PC-3 (cell line): ENCODE measurements at regions not wholly inside any gene's neighbourhood (a gene's known extent, or its start where the extent isn't known, plus 50 kb on each side); places are given as distances from the start of the nearest gene placed in this dataset.
A peak's percentile ranks its signal among the peaks of the same experiment; 100 is the strongest.

ENCODE experiments used
- ATAC-seq: fragments of 200-7000 bp; cut with Tn5 transposase; 2 replicates; pipeline ENCODE4 v1.9.1; 2020; ENCODE audit warnings: mild to moderate bottlenecking, moderate library complexity
- BruUV-seq: library from RNA; stranded (reverse); fragments of 400-500 nt; replicated peaks from 2 replicates; lab custom pipeline; 2021; lab: Mats Ljungman, UMichigan
- CTCF ChIA-PET: fragments of 300-600 bp; sonication (Branson Sonifier 250); formaldehyde crosslinking; loops from one replicate; lab custom pipeline; 2022; ENCODE audit warnings: antibody characterized with exemption; lab: Charles Lee
- POLR2A ChIA-PET: fragments of 300-600 bp; sonication (Branson Sonifier 250); formaldehyde crosslinking; loops from one replicate; lab custom pipeline; 2022; ENCODE audit warnings: antibody characterized with exemption; ENCODE audit not compliant: unreplicated experiment; lab: Charles Lee
- DNase-seq: peaks from one replicate; pipeline ENCODE4 v3.0.0-alpha.2; 2015
- H2AFZ ChIP-seq: fragments of 300-600 bp; sonication (generic); 2 replicates; pipeline ENCODE4 v1.6.0; 2016; ENCODE audit warnings: antibody characterized with exemption, low read length
- H3F3A ChIP-seq: fragments of 300-600 bp; sonication (generic); one replicate; pipeline ENCODE4 v1.6.0; 2017; ENCODE audit warnings: antibody characterized with exemption, low read length, control low read depth, mild to moderate bottlenecking; ENCODE audit not compliant: unreplicated experiment
- H3K27ac ChIP-seq: fragments of 300-600 bp; sonication (generic); 2 replicates; pipeline ENCODE4 v1.5.1; 2016; ENCODE audit warnings: mild to moderate bottlenecking, low read length
- H3K27me3 ChIP-seq: fragments of 300-600 bp; sonication (generic); 2 replicates; pipeline ENCODE4 v1.6.1; 2016; ENCODE audit warnings: low read length, mixed read lengths
- H3K36me3 ChIP-seq: fragments of 300-600 bp; sonication (generic); 2 replicates; pipeline ENCODE4 v1.6.1; 2016; ENCODE audit warnings: low read depth, mixed run types, low read length, mixed read lengths
- H3K4me1 ChIP-seq: fragments of 300-600 bp; sonication (generic); 2 replicates; pipeline ENCODE4 v1.5.1; 2016; ENCODE audit warnings: low read length; ENCODE audit not compliant: insufficient read depth
- H3K4me2 ChIP-seq: fragments of 300-600 bp; sonication (generic); 2 replicates; pipeline ENCODE4 v1.6.0; 2016; ENCODE audit warnings: low read length
- H3K4me3 ChIP-seq: fragments of 300-600 bp; sonication (generic); 2 replicates; pipeline ENCODE4 v1.5.1; 2016; ENCODE audit warnings: mild to moderate bottlenecking, low read length, mixed read lengths
- H3K79me2 ChIP-seq: fragments of 300-600 bp; sonication (generic); 2 replicates; pipeline ENCODE4 v1.6.1; 2017; ENCODE audit warnings: low read length, mixed read lengths
- H3K9ac ChIP-seq: fragments of 300-600 bp; sonication (generic); 2 replicates; pipeline ENCODE4 v1.6.0; 2016; ENCODE audit warnings: mild to moderate bottlenecking, low read length
- H3K9me2 ChIP-seq: fragments of 300-600 bp; sonication (generic); replicated peaks from 2 replicates; pipeline ENCODE4 v1.6.1; 2016; ENCODE audit warnings: mixed run types, low read length, mixed read lengths
- H3K9me3 ChIP-seq: fragments of 300-600 bp; sonication (generic); 2 replicates; pipeline ENCODE4 v1.6.1; 2016; ENCODE audit warnings: low read length, mixed read lengths
- H4K20me1 ChIP-seq: fragments of 300-600 bp; sonication (generic); 2 replicates; pipeline ENCODE4 v1.6.1; 2016; ENCODE audit warnings: low read length, mixed read lengths
- CTCF ChIP-seq: fragments of 300-600 bp; sonication (generic); conservative IDR thresholded peaks from 2 replicates; pipeline ENCODE4 v1.5.1; 2017; ENCODE audit warnings: antibody characterized with exemption, low read depth, mild to moderate bottlenecking, low read length
- EZH2 ChIP-seq: fragments of 300-600 bp; sonication (generic); IDR thresholded peaks from one replicate; pipeline ENCODE4 v1.6.1; 2017; ENCODE audit warnings: antibody characterized with exemption, mild to moderate bottlenecking, low read length; ENCODE audit not compliant: unreplicated experiment
- EZH2phosphoT487 ChIP-seq: fragments of 300-600 bp; sonication (generic); IDR thresholded peaks from 2 replicates; pipeline ENCODE4 v1.6.1; 2018; ENCODE audit warnings: mild to moderate bottlenecking, antibody characterized with exemption, low read length, borderline replicate concordance
- intact Hi-C: fragments of 100-400 bp; cut with micrococcal nuclease; formaldehyde crosslinking; loops from 2 replicates; pipeline ENCODE4 v1.9.0; 2023

DNA sequence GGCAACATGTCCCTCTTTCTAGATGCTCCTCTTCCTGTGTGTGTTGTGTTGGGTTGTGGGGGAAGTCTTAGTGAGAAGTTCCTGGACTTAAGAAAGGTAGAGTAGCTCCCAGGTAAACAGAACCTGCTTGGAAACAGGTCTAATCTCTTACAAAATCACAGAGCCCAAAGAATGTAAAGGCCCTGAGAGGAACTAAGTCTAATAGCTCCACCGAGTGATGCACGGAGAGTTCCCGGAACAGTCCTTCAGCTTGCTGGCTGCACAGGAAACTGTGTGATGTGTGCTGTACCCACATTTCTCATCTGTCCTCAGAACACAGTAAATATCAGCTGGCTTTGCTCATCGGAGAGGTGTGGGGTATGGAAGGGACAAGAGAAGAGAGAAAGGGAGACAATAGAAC lies 182.6 kb upstream of the LYZL1 start:
- ChIA-PET CTCF (interaction anchor here (0.5 to 1.7 kb wide), 2 partner anchors 14 to 150 kb away, joined by 4 to 7 read pairs; no protein-coding TSS in a partner anchor), POLR2A (no interaction called here)
- H3K9me3 ChIP-seq: no peaks in the 10 kb centered on the region
- intact Hi-C loops: loop anchor here (5.0 to 10.0 kb wide), 2 partner anchors 114 to 201 kb away; no protein-coding TSS in a partner anchor
- peak overlapping the region; percentile 30; the same call in 1 of the 2 replicates for H3K4me3 ChIP-seq
- no peak for TF ChIP-seq CTCF
- TF ChIP-seq EZH2phosphoT487: no peak
- no peak for TF ChIP-seq EZH2
- peak overlapping the region; percentile 62 for H3K9ac ChIP-seq
- H3K27ac ChIP-seq: peak overlapping the region; percentile 92
- no TSS peak for BruUV-seq
- no peak overlapping the region for H2AFZ ChIP-seq
- H3K27me3 ChIP-seq: no peaks in the 10 kb centered on the region
- no peaks in the 10 kb centered on the region for H4K20me1 ChIP-seq
- peak; percentile 25 for DNase-seq
- no peak for ATAC-seq
- no peaks in the 10 kb centered on the region for H3K9me2 ChIP-seq
- no peaks in the 10 kb centered on the region for H3K79me2 ChIP-seq
- no peaks in the 10 kb centered on the region for H3K36me3 ChIP-seq
- peak overlapping the region; percentile 70 for H3K4me2 ChIP-seq
- peaks cover 3% of the 10 kb centered on the region for H3F3A ChIP-seq
- H3K4me1 ChIP-seq: peaks cover 55% of the 10 kb centered on the region

- DNase-seq (peak; percentile 11), ATAC-seq (no peak)
- Histone ChIP-seq H3F3A (peaks cover 3% of the 10 kb centered on the region), H4K20me1 (no peaks in the 10 kb centered on the region), H3K4me1 (peaks cover 41% of the 10 kb centered on the region), H3K27ac (no peak overlapping the region), H3K79me2 (no peaks in the 10 kb centered on the region), H3K9me2 (no peaks in the 10 kb centered on the region), H2AFZ (no peak overlapping the region), H3K4me3 (no peak overlapping the region), H3K4me2 (no peak overlapping the region), H3K9me3 (no peaks in the 10 kb centered on the region), H3K36me3 (no peaks in the 10 kb centered on the region), H3K27me3 (no peaks in the 10 kb centered on the region), H3K9ac (no peak overlapping the region)
- ChIA-PET POLR2A (no interaction called here), CTCF (interaction anchor here (0.9 kb wide), 1 partner anchor 444 kb away, joined by 3 read pairs; no protein-coding TSS in a partner anchor)
- BruUV-seq: no TSS peak
- intact Hi-C loops: loop anchor here (5.0 to 10.0 kb wide), 2 partner anchors 116 to 203 kb away; no protein-coding TSS in a partner anchor
- TF ChIP-seq EZH2 (no peak), EZH2phosphoT487 (no peak), CTCF (no peak)
Measured at GRCh38 chr10:29107866-29108498, 180.9 kb upstream of the LYZL1 start.
